Activated CD8-positive, alpha-beta memory T cell treated with anti-CD3 and anti-CD28 coated beads, Interleukin-2, amount 50 U/mL, for 48 hours (primary cell): ENCODE measurements at regions not wholly inside any gene's neighbourhood (a gene's known extent, or its start where the extent isn't known, plus 50 kb on each side); places are given as distances from the start of the nearest gene placed in this dataset.

Experiments used
- DNase-seq: peaks from one replicate; pipeline ENCODE4 v3.0.0-alpha.2; 2020

DNA sequence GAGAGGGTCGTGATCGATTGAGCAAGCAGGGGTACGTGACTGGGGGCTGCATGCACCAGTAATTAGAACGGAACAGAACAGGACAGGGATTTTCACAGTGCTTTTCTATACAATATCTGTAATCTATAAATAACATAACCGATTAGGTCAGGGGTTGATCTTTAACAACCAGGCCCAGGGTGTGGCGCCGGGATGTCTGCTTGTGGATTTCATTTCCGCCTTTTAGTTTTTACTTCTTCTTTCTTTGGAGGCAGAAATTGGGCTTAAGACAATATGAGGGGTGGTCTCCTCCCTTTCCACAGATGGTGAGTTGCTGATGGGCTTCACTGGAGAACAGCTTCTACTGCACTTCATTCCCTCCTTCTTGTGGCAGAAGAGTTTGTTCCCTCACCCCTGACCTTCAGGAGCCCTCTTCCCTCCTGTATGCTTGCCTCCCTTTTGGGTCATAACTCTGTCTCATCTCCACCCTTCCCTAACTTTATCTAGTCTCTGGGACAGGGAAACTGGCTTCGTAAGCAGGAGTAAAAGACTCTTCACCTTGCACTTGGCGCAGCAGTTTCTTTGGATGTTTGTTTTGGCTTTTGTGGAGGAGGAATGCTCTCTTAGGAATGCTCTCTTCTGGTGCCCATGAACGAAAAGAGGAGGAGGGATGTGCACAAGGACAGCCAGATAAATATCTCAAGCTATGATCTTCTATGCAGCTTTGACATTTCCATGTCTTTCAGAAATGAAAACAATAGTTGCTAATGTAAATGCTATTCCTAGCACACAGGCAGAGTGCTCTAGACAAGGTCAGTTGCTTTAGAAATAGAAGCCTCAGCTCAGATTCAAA, 139.8 kb upstream of the RPS23 start:
- DNase-seq: no peak

DNA sequence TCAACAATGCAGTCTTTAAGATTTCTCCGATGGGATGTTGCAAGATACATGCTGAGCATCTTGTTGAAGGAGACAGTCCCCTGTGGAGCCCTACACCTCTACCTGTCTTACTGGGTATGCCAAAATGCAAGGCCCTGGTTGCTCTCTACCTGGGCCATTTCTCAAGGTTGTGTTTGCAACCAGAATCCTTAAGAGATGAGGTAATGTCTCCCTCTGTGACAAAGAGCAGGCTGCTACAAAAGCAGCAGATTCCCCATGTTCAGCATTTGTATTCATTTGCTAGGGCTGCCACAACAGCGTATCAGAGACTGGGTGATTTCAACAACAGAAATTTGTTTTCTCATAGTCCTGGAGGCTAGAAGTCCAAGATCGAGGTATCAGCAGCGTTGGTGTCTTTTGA, 138.4 kb upstream of the RPS23 start:
- DNase-seq: no peak

DNA sequence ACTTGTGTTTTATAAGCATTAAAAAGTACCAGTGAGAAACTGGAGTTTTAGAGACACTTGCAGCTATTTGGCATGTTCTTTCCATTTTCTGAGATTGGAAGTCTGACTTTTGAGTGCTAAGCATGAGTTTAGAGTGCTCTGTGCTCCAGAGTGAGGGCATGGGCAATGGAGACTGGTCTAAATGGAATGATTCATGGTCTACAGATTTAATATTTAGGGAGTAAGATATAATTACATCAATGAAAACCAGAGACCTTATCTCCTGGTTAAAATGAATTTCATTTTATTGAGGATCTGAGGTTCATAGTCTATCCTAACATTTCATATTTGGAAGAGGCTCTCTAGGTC, 135.9 kb upstream of the RPS23 start:
- no peak for DNase-seq

DNA sequence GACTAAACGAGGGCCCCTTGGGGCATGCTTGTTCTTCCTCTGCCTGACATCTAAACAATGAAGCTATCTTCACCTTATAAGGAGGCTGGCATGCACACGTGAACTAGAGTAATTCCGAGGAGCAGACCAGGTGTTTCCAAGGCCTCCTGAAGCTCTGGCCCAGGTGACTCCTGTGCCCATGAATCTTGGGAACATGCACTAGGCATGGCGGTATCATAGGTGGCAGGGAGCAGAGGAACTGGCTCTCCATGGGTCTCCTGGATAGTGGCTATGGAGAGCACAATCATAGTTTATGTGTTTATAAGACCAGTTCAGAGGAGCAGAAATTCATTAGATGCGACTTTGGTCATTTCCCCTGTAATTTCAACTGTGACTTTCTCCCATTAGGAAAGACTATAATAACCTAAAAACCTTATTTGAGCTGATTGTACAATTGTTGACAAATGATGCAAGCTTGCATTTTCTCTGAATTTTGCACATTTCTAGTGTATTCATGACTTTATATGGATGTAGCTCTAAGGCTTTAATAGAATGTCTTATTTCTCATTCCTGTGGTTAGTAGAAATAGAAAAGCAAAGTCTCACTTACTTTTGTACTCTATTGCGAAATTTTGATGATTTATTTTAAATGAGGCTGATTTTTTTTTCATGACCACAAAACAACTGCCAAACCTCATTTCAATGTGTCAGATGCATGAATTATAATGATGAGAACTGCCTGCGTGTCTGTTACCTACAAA, 135.3 kb upstream of the RPS23 start:
- no peak for DNase-seq

DNA sequence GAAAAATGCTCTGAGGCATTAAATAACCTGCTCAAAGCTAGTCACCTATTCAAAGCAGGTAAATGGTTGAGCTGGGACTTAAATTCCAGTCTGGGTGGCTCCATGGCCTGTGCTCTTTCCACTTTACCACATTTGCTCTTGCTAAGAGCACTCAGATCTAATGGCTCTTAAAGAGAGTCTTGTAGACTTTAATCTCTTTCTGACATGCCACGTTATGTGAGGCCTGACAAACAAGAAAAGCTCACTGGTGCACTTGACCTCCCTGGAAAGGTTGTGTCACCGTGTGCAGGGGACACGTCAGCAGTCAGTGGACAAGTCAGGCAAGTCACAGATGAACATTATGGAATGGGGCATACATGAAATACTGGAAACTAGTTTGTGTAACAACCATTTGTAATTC, 129.9 kb upstream of the RPS23 start:
- DNase-seq: no peak

DNA sequence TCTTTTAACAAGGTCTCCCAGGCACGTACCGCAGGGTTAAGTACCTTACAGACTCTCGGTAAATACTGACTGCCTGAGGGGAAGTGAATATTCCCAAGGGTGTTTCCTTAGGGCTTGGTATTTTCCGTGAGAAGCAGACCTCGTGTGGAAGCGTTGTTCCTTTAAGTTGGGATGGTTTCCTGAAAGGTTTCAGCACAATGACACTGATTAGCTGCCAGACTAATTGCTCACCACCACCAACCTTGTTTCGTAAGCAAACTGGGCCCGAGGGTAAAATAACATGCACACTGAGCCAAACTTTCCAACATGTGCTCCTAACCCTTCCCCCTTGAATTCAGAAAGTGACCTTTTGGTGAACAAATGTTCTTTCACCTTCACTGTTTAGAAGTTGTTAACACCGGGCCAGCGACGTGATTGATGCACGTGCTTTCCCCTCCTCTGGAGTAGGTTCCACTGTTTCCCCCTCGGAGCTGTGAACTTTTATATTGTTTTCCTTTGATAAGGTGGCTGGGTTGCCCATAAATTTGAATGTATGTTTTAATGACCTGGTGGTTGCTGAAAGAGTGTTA, 128.1 kb upstream of the RPS23 start:
- DNase-seq: no peak

DNA sequence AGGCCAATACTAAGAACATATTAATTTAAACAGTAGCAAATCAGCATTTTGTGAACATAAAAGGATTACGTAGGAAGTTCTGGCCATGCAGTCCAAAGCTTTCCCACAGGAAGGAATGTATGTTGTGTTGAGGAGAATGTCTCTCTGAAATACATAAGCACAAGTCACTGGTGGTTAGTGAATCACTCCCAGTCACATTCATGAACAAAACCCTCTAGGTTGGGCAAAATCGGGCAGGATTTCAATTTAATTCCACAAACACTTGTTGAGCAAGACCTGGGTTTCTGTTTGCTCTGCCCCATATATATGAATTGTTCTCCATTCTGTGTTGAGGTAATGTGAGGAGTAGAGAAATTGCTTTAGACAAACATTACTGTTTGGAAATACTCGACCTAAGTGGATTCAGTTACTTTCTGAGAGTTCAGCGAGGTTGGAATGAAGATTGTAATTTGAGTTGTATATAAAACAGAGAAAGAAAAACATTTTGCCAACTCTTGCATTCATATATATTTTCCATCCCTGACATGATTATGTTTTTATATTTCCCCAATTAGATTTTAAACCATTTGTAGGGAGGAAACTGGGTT, 127.6 kb upstream of the RPS23 start:
- no peak for DNase-seq

DNA sequence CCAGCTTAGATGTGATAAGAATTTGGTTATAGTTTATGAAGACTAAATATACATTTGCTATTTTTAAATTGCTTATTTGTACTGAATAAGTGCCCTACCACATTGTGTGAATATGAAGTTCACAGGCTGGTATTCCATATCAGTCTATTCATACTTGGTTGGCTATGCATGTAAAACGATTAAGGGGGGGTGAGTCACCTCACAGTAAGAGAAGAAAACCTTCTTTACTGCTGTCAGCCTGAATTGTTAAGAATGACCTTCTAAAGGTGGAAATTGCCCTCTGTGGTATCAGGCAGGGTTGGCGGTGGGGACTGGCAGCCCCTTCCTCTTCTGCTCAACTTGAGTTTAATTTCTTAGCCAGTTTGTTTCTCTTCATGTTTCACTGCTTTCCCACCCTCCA, 127.0 kb upstream of the RPS23 start:
- no peak for DNase-seq

DNA sequence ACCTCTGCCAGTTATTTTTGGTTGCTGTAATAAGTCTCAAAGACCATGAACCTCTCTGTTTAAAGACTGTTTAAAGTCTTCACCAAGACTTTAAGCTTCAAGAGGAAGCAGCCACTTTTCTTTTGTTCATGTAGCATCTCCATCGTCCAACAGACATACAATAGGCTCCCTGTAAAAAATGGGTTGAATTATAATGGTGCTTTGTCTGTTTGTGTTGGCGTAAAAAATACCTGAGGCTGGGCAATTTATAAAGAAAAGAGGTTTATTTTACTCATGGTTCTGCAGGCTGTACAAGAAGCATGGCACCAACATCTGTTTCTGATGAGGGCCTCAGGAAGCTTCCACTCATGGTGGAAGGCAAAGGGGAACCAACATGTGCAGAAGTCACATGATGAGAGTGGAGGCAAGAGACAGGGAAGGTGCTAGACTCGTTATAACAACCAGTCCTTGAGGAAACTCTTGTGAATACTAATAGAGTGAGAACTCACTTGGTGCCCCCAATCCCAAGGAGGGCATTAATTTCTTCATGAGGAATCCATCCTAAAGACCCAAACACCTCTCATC, 126.3 kb upstream of the RPS23 start:
- DNase-seq: no peak

DNA sequence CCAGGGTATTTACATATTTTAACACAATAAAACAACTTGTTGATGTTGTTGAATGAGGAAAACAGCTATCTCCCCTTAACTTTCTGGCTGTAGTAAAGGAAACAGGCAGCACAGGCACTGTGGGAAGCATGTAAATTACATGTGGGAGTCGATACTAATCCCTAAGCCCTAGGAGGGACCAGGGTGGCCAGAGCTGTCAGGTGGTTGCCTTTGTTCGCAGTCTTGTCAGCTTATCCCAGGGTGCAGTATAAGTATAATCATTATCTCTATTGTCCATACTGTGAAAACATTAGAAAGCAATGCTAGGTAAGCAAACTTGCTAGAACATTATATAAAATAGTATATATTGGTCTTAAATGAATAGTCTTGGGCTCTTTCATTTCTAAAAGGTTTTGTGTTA, 125.6 kb upstream of the RPS23 start:
- no peak for DNase-seq

DNA sequence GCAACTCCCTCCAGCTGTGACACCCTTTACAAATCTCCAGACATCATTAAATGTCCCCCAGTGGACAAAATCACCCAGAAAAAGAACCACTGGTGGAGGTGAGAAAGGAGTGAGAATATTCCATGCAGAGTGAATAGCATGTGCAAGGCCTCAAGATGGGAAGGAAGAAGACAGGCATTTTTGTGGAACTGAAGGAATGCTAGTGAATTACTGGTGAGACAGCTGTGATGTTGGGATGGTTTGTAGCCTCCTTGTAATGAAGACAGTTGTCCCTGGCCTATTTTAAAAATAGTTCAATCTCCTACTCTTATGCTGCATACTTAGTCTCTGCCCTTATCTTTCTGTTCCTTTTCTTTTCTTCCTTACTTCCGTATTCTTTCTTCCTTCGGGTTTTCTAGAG, 124.9 kb upstream of the RPS23 start:
- no peak for DNase-seq

DNA sequence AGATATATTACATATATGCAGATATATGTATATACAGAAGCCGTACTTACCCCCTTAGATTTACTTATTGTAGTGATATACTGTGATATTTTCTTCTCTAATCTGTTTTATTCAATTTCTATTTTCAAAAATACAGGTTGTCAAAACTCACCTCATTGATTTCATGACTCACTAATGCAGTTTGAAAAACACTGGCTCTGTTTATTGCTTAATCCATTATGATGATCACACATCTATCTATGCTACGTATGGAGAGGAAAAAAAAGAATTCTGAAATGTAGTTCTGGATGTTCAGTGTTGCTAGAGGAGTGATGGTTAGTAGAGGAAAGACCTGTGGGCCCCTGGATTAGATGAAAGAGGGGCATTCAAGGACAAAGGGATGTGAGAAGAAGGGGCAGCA, 121.0 kb upstream of the RPS23 start:
- DNase-seq: no peak

DNA sequence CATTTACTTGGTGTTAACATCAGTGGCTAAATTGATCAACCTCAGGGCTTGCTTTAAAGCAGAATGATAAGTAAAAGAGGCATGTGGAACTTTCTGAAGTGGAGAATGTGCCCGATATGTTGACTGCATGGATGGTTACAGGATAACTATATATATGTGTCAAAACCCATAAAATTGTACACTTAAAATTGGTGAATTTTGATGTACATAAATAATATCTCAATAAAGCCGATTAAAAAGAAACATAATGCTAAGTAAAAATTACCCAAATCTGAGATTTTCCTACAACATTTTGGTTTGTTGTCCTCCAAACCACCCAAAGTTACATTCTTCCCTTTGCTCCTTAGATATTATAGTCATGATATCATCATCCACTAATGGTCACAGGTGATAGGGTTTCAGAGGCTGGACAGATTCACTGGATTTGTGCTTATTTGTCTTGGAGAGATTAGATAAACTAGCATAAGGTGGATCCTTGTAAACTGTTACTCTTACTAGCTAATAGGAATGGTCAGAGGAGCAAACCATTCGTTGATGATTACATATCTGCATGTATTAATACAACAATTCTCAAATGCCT, 119.7 kb upstream of the RPS23 start:
- no peak for DNase-seq

DNA sequence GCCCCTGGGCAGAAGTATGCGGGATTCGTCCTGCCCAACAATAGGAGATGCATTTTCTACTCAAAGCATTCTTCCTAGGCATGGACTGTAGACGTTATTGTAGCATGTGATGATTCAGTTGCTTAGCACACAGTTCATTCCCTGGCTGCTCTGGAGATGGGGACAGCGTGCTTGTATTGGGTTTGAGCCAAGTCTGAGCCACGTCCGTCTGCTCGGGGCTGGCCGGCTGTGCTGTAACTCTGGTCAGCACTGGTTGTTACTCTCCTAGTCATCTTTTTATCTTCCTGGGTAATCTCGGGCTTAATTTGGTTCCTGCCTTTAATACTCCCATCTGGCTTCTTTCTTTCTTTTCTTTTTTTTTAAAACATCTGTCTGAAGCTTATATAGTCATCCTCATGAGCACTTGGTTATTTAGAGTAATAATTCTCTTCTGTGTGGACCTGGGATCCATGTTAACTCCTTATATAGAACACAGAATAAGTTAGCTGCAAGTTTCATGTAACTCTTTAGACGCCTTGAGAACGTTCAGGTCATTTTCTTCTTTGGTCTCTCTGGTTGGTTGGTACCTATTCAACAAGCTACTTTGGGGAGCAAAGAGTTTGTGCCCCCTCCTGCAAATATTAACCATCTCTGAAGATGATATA, 118.8 kb upstream of the RPS23 start:
- DNase-seq: no peak

DNA sequence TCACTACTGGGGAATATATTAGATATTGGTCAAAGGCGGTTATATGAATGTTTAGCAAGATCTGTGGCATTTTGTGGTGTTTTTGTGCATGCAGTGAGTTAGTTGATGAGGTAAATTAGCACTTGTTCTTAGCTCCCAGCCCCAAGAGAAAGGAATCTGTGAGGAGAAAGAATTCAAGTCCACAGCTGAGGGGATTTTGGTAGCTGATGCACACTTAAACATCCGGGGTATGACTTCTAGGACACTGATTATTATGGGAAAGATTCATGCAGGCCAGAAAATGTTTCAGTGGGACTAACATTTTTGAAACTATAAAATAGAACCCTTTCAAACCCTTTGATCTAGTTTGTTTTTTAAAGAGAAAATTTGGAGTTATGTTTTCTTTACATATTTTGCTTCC, 118.2 kb upstream of the RPS23 start:
- DNase-seq: no peak

DNA sequence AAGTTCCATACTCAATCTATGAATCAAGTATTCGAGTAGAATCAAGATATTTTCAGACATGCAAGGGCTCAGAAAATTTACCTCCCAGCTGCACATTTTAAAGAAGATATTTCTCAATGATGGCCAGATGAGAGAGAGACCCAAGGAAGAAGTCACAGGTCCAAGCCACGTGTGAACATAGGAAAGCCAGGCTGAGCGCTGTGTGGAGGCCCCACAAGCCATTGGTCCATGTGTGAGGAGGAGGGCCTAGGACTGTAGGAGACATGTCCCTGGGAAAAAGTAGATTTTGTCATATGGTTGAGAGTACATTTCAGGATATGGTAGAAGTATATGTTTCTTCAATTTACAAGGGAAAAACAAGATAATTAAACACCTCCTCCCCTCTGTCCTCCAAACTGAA, 115.8 kb upstream of the RPS23 start:
- no peak for DNase-seq

DNA sequence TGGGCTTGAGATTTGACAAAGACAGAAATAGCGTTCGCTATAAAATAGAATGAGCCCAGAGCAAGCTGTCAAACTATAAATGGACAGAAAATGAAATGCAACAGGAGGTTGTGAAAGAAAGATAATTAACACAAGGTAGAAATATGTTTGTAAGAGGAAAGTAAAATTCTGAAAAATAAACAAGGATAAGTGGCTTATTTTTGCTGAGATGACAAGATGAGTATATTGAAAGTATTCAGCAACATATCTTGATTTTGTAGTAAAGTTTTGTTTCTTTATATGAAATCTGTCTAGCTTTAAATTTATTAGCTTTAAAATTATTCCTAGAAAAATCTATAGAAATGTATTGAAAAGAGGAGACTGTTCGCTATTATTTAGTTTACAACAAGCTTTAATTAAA, 111.9 kb upstream of the RPS23 start:
- DNase-seq: no peak

DNA sequence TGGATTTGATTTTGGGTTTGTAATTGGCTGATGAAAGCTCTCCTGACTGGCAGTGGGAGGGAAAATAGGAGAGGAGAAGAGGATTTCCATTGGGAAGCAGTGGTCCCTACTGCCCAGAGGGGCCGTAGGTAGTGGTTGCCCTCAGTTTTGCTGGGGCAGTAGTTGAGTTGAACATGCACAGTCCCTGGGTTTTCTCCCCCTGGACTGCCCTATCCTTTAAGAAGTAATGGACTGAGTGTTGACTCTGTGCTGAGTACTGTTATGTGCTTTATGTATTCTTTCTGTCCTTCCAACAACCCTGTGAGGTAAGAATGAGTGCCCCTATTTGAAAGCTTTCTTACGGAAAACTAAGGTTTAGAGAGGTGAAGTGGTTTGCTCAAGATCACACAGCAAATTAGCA, 111.2 kb upstream of the RPS23 start:
- DNase-seq: no peak

DNA sequence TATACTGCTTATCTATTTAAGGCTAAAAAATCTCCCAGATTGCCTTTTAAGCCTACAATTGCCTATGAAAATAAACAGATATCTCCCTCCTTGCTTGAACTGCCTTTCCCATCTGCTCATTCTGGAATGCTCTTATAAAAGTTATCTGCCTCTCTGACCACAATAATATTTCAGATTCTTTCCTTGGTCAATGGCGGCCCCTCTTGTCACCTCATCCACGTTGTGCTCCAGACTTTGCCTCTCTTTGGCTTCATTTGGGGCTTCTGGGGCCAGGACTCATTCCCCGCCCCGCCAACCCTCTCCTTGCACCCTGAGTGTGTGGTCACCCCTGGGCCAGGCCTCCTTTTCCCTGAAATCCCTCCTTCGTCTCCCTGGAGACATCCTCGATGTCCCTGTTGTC, 110.0 kb upstream of the RPS23 start:
- no peak for DNase-seq

DNA sequence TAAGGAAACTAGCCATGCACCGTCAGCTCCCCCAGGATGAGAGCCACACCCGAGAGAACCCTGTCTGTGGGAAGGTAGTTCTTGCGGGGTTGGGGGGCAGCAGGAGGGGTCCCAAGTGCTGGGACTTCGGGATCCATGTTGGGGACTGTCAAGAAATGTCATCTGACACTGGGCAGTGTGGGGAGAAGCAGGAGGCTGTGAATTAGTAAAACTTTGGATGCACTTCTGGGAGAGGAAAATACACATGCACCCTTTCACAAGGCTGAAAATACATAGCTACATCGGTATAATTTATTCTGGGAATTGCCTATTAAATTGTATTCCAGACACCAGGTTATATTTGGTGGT, 109.6 kb upstream of the RPS23 start:
- no peak for DNase-seq

DNA sequence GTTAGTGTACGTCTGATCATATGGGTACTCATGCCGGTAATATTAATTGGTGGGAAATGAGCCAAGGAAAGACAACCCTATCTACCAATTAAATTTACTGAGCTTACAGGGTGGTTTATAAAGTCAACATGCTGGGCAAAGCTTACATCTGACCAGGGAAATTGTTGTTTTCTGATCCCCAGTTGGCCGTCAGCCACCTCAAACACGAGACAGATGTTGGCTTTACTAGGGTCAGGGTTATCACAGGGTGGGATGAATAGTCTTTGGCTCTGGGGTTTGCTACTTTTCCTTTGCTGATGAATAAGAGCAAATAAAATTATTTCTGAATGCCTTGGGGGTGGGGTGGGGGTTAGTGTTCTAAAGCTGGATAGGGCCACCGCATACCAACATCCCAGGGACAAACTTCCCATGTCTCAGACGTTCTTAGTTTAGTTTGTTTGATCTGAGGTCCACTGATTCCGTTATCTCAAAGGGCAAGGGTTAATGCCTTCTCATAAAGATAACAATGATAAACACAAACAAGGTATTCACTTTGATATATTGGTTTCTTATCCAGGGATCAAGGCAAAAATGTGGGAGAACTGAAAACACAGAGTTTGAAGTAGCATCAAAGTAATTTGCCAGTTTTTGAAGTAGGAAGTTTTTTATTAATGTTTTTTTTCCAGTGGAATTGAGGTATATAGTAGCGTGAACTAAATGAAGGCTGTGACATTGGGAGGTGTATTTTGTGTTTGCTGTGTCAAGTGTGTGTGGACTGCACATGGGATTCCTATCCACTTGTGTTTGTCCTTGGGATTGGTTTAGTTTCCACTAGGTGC, 109.1 kb upstream of the RPS23 start:
- DNase-seq: no peak

DNA sequence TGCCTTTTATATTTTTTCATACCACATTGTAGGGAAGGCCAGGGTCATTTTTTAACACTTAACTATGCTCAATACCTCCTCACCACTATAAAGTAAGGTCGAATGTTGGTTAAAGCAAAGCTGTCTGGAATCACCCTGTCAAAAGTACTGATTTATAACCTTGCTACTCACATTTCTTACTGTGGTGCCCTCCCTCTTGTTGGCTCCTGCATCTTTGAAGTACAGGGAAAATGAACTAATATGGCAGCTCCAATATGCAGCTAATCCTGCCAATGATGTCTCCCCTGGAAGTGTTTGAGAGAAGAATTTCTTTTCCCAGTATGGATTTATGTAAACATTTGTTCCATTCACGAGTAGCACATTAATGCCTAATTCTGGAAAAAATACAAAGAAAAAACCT, 108.4 kb upstream of the RPS23 start:
- no peak for DNase-seq
